ENCODE measurements at regions not wholly inside any gene's neighbourhood (a gene's known extent, or its start where the extent isn't known, plus 50 kb on each side); places are given as distances from the start of the nearest gene placed in this dataset.
A peak's percentile ranks its signal among the peaks of the same experiment; 100 is the strongest.

DNA sequence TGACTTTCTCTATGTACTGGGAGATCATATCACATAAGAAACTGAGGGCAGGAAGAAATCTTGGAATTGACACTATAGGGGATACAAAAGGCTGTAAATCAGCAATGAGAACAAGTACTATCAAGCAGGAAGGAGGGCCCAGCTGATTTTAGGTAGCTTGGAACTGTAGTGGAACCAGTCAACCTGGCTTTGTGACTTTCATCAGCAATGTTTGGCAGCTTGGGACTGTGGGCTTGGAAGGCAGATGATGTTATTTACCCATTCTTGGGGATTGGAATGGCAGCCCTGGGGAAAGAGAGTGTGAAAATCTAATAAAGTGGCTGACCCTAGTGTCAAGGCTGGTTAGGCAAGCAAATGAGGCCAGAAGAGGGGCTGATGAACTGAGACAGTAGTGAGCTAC, 1073.3 kb downstream of the ADGRL2 start:
- DNase-seq: no peak

DNA sequence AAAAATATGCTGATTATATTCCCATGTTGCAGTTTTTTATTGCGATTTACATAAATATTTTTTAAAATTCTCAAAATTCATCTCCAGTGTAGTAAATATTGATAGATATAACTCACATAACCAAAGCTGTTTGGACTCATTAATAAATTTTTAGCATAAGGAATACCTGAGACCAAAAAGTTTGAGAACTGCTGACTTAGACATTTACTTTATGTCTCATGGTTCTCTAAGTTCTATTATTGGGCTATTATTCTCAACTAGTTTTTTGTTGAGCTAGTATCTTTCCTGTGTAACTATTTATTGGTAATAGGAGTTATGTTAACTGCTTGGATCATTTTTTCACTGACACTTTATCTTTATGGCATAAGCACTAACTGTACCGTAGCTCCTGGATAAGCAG, 1069.6 kb downstream of the ADGRL2 start:
- no peak for DNase-seq

DNA sequence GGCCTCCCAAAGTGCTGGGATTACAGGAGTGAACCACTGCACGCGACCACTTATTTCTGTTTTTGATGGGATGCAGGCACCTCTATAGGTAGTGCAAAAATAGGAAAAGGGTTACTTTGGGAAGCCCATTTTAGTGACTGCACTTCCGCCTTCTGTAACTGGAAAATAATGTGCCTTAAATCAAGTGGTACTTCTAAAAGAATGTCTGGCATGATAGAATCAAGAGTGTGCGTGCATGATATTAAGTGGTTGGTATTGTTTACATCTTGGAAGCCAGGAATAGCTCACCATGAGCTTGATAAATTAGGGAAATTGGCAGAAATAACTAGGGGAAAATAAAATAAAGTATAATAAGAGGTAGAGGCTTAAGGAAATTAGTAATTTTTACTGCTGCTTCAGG, 1067.0 kb downstream of the ADGRL2 start:
- DNase-seq: no peak

DNA sequence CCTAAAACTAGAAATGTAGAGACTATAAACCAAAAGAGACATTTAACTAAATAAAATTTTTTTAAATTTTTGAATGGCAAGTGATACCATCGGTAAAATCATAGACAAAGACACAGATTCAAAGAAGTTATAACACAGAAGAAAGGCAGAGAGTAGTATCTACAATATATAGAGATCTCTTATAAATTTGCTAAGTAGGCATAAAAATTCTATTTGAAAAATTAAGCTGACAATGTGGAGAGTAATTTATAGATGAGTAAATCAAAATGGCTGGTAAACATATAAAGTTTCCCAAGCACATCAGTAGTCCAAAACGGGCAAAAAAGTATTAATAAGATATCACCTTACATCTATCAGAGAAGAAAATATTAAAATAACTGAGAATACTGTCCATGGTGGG, 1061.0 kb downstream of the ADGRL2 start:
- no peak for DNase-seq

DNA sequence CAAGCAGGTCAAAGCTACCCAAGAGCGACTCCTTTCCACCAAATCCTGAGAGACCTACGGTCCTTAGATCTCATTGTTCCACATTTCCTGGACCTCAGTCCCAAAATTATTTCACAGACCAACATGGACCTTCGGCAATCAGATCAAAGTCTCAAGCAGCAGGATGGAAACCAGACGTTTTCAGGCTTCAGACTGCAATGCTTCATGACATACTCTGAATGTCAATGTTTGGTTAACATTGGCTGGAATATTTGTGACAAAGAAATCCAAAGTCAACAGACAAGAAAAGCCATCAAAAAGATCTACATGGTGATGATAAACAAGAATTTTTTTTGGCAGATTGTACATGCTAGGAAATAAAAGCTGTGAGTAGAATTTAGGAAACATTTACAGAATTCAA, 1057.3 kb downstream of the ADGRL2 start:
- peak; percentile 51 for DNase-seq

DNA sequence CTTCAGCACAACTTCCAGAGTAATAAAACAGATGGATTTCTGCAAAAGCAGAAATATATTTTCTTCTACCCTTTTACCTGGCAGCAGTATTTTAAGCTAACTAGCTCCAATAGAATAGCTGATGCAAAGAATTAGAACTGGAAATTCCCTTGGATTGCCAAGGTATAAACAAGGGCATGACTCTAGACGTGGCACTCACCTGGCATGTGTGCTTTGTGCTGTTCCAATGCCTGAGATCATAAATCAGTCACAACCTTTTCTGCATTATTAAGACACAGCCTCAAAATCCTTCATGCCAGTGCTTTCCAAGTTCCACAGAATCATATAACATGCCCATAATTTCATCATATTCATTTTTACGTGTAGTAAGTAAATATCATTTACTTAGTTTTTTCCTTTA, 1048.7 kb downstream of the ADGRL2 start:
- no peak for DNase-seq

DNA sequence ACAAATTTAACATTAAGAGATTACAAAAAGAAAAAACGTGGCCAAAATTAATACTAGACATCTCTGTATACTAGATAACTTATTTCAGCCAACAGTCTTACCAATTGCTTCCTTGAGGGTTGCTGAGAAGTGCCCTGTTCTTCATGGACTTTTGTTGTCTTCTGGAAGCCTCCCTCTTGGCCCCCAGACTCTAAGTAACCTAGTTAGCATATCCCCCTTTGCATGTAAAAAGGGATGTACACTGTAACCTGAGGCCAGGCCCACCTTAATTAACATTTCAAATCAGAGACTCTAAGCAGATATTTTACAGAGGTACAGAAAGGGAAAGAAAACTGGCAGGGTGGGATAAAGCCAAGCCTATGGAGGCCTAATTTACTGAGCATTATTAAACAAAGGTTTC, 1047.3 kb downstream of the ADGRL2 start:
- no peak for DNase-seq

DNA sequence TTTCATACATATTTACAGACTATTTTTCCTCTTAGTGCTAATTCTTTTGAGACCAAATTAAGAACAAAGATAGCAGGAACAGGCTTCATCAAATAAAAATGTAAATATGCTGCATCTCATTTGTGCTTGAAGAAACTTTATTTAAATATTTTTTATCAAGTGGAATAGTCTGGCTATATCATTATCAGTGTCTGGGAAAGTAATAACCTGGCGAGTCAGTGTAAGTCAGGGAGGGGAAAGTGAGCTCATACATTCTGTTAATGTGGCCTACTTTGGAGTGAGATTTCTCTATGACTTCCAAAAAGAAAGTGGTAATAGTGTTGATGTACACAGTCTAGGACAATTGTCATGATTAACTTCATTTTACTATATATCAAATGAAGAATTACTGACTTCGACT, 1045.1 kb downstream of the ADGRL2 start:
- DNase-seq: no peak

DNA sequence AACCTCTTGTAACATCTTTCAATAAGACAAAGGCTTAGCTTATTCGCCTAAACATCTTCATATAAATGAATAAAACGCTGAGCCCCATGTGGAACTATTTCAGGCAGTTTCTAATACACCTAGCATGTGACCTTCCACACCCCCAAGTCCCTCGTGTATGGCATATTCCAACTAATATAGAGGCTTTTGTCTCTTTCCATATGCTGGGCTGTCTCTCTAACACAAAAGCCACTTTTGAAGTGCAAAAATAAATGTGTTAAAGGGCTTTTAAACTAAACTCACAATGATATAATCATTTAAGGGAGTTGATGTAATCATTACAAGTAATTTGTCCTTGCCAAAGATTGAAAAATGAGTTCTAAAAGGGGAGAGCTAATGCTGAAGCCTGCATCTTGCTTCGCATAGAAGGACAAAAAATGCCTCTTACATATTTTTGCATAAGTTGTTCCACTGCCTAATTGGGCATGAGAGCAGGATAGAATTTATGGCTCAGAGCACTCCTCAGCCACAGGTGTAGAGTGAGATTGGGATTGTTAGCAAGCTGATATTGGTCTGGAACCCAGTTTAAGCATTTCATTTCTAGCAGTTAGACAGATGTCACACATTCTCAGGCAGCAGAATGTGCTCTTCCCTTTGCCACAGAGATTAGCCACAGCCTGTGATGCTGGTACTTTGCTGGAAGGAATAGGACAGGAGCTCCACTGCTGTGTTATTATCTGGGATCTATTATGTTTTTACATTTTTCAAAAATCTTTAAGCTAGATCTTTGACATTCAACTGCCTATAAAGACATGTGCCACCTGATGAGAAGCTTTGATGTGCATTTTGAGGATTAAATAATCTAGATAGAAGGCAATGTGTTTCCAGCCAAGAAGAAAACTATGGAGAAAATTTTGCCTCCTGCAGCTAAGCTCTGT, 1044.4 kb downstream of the ADGRL2 start:
- no peak for DNase-seq

DNA sequence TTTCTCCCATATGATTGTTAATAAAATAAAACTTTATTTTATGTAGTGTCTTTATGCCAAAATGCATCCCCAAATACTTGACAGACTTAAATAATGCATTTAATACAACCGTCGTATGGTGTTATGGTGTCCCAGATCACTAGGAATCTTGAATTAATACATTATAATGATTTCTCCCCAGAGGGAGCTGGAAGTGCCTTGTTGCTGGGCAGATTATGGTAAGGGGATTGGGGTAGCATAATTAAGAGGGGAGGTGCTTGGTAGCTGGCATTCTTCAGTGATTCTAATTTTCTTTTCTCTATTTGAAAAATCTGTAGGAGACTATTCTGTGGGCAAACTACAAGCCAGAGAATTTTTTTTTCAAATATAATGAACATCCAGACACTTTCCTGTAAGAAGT, 1043.7 kb downstream of the ADGRL2 start:
- DNase-seq: no peak

DNA sequence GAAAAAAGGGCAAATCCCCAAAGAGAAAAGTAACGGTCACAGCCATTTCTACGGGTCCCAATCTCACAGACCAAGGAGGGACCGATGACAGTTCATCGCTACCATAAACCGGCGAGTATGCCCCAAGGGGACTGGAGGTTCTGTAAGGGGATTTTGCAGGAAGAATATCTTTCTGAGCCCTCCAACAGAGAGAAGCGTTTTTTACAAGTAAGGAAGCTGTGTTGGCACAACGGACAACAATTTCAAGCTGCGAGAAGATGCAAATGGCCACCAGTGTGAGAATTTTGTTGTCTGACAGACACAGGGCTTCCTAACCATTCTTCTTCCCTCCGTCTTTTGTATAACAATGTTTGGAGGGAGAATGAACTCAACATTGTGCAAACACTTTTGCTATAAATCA, 1043.1 kb downstream of the ADGRL2 start:
- DNase-seq: no peak

DNA sequence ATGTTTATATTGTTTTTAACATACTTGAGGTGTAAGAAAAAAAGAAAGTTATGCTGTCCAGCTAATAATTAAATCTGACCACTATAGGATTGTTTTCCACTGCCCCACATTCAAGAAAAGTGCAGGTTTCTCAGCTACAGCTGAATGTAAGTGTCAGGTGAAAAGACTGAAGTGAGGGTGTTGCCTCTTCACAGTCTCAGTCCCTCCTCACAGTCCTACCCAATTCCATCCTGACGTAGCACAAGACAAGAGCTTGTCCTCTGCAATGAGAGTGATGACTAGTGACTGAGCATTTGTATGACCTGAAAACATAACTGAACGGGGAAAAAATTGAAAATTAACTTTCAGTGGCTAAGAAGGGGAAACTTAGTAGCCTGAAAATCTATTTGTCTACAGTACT, 1039.5 kb downstream of the ADGRL2 start:
- DNase-seq: no peak

DNA sequence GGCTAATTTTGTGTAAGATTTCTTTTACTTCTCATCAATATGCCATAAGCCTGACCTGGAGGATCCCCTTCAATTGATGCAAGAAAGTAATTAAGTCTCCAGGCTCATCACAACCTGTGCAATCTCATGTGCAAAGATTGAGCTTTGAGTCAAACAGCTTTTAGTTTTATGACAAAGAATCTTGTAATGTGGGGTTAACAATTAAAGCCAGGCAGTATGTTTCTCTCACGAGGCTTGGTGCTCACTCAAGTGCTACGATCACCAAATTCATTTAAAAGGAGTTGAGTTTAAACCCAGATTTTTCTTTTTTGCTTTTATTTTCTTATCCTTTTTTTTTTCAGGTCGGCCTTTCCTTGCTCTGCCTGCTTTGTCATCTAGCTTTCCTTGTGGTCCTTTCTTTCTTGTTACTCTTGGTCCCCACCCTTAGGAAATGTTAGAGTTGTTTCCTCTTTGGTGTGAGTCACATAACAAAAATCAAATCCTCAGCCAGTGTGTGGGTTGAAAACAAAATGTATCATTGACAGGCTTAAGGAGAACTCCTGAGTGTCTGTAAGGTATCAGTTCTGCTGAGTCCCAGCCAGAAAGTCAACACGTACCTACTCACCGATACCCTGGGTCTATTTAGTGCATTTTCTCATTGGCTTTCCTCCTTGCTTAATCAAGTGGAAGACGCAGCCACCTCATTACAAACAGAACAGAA, 1037.2 kb downstream of the ADGRL2 start:
- no peak for DNase-seq

DNA sequence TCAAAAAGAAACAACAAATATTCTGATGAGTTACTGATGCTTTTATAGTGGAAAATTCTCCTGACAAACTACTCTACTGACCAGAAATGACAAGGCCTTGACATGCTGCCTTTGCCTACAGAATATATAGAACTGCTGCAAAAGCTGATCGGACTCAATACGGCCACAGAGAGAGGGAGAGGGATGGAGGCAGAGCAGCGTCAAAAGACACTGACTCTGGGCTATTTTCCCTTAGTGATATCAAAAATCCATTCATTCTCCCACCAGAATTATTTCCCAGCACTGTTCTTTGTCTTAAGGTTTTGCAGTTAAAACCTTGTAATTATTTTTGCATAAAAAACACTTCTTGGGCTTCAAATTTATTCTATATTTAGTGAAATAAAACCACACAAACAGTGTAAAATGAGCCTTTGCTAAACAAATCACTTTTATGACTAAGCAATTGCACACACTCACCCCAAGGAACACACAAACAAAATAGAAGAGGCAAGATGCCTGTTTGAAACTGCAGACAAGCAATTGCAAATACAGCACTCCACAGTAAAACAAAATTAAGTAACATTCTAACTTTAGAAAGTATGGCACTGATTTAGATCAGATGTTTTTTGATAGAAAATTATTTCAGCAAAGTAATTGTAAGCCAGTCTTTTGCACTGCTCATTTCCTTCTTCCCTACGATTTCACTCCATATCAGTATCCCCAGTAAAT, 1036.4 kb downstream of the ADGRL2 start:
- DNase-seq: no peak

DNA sequence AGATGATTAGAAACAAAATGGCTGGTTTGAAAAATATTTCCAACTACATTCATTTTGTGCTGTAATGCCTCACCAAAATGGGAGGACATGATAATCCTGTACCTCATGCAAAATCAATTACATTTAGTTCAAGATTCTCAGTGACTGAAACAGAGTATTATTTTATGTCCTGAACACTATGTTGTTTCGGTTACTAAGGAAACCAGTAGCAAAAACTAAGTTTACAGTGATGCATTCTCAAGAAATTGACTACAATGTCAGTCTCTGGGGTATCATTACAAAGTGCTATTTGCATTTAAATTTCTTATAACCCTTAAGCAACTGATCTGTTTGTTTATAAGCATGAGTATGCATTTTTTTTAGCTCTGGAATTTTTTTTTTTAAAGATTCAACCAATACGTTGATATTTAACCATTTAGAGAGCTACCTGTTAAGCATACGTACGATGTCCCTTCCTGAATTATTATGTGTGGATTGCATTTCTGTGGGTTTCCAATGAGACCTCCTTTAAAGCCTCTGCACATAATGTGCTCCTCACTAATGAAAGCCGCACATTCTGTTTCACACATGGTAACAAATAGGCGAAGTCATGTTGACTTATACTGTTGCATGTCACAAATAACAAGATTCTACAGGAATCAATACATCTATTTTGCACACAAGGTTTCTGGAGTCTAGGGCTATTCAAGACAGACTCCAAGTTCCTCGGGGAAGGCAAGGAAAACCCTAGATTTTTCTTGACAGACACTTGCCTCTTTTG, 1035.7 kb downstream of the ADGRL2 start:
- DNase-seq: peak; percentile 59

DNA sequence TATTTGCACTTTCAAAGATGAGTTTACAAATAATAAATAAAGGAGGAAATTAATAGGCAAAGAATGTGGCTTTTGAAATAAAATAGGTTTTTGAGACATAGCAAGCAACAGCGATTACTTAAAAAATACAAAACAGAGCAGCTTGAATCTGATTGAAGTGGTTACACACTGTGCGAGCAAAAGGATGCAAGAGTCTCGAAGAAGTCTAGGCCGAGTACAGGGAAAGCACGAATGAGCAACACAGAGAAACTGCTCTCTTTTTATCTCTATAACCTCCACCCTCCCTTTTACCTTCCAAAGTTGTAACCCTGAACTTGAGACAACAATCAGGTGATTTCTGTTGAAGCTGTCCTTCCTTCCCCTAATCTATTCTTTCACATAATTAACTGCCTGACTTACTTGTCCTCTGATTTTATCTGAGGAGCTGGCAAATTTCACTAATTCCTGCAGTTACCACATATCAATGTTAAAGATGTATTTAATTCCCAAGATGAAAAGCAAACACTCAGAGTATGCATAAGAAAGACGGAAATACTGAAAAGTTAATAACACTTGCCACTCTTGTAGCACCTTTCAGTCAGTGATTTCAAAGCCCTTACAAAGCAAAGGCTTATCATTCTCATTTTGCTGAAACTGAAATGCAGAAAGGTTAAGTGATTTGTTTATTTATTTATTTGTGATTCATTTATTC, 1030.1 kb downstream of the ADGRL2 start:
- DNase-seq: no peak

DNA sequence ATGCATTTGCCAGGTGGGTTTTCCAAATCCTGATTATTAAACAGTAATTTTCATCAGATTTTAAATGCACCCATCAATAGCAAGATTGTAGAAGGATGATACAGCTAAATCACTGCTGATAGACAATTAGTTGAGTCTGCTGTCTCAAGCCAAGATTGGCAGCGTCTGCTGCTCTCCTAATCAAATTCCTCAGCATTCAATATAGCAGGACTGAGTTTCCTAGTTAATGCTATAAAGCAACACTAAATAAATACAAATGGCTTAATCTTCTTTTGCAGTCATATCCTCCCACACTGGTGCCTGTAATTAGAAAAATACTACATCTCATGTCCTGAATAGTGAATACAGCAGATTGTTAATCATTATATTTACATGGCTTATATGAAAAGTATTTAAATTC, 1028.8 kb downstream of the ADGRL2 start:
- no peak for DNase-seq

DNA sequence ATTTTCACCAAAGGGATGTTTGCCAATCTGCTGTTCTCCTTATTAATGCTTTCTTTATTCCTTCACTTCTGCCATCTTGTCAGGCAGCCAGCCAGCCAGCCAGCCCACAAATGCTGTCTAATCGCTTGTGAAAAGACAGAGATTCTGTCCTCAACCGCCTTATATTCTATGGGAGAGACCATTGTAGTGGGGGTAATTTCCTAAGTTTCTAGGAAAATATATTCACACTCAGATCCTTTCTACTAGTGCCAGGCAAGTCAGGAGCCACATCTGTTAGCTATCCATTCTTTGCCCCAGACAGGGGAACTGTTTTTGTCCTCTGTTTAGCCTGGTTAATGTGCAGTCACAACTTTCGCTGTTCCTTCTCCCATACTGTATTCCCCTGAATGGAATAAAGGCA, 1023.1 kb downstream of the ADGRL2 start:
- DNase-seq: no peak

DNA sequence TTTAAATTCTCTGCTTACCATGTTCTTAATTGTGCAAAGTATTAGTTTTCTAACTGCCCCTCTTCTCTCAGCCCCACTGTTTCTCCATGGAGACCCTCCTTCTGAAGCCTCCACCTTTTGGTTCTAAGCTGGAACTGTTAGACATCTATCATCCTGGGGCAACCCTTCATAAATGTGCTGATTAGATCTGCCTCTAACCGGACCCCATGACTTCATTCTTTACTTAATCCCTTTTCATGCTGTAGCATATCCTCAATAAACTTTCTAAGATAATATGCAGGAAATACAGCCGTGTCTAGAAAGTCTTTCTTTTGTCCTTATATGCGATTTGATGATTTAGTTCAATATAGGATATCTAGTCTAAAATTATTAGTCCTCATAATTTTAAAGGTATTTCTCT, 1020.1 kb downstream of the ADGRL2 start:
- no peak for DNase-seq

DNA sequence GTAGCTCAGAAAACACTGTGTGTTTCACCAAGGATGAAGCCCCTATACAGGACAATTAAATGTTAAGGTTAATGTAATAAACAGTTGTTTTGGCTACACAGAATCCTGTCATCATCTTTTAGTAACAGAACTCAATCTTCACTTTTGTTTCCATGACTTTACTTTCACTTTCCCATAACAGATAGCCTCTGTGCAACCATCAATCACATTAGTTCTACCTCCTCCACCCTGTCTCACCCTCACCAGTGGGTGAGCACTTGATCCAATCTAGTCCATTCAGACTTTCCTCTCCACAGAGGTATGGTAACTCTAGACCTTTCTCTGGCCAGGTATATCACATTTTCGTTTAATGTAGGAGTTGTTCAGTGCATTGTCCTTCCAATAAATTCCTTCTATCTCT, 1018.5 kb downstream of the ADGRL2 start:
- no peak for DNase-seq

DNA sequence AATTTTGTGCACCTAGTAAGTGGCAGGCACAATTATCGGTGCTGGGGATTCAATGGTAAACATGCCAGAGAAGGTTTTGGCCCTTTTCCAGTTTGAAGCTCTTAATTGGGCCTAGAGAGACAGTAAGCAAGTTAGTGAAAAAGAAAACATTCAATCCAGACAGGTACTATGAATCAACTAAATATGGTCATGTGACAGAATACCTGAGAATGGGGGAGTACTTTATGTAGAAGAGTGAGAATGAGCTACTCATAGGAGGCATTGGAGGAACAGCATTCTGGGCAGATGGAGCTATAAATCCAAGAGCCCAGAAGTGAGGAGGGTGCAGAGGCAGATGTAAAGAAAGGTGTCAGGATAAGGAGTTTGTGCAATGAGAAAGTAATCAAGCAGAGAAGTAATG, 1017.9 kb downstream of the ADGRL2 start:
- DNase-seq: no peak

DNA sequence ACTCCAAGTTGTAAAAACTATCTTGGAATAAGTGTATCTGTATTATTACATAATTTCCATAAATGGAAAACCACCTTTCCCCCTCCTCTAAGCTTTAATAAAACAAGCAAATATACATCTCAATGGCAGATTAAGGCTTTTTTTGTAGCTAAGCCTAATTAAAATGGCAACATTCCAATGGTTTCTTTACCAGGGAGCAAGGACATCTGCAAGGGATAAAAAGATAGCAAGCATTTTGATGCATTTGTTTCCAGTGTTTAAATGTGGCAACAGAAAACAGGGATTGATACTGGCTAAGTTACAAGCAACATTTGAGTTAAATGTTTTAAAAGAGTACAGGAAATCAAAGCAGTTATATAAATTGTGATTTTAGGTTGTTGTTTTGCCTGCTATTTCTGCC, 1012.7 kb downstream of the ADGRL2 start:
- DNase-seq: no peak
